WTC11 (cell line): ENCODE measurements at regions not wholly inside any gene's neighbourhood (a gene's known extent, or its start where the extent isn't known, plus 50 kb on each side); places are given as distances from the start of the nearest gene placed in this dataset.

Experiments
- CTCF ChIP-seq: fragments of 200-600 bp; IDR thresholded peaks from 2 replicates; pipeline ENCODE4 v1.8.0; 2022; ENCODE audit warnings: antibody characterized with exemption
- NR2C2 ChIP-seq: sonication (generic); formaldehyde crosslinking; IDR thresholded peaks from 2 replicates; pipeline ENCODE4 v1.8.0; 2022; ENCODE audit warnings: mild to moderate bottlenecking, missing genetic modification reagents
- USF1 ChIP-seq: sonication (generic); formaldehyde crosslinking; IDR thresholded peaks from 2 replicates; pipeline ENCODE4 v1.8.0; 2022; ENCODE audit warnings: mild to moderate bottlenecking, missing genetic modification reagents
- ZBTB21 ChIP-seq: sonication (generic); formaldehyde crosslinking; IDR thresholded peaks from 2 replicates; pipeline ENCODE4 v1.8.1; 2023; ENCODE audit warnings: mild to moderate bottlenecking, missing genetic modification reagents, borderline replicate concordance

GRCh38 chr18:27413495-27414401 is 228.6 kb upstream of the CHST9 start:
- no peak for TF ChIP-seq USF1
- no peak for TF ChIP-seq ZBTB21 (CRISPR knock-in tag)
- TF ChIP-seq NR2C2 (CRISPR knock-in tag), result no peak
- no peak for TF ChIP-seq CTCF
